KMS-11 (cell line): ENCODE measurements at regions not wholly inside any gene's neighbourhood (a gene's known extent, or its start where the extent isn't known, plus 50 kb on each side); places are given as distances from the start of the nearest gene placed in this dataset.

Source experiments
- H2AFZ ChIP-seq: fragments of 200-600 bp; sonication (generic); 2 replicates; pipeline ENCODE4 v1.6.1; 2016; ENCODE audit warnings: antibody characterized with exemption, mixed run types, low read depth
- H3K27ac ChIP-seq: fragments of 200-600 bp; sonication (generic); 2 replicates; pipeline ENCODE4 v1.6.1; 2016; ENCODE audit warnings: mild to moderate bottlenecking, mixed run types
- H3K27me3 ChIP-seq: fragments of 200-600 bp; sonication (generic); 2 replicates; pipeline ENCODE4 v1.6.1; 2017; ENCODE audit warnings: mild to moderate bottlenecking, low read depth, mixed run types, moderate library complexity; ENCODE audit not compliant: insufficient read depth
- H3K36me3 ChIP-seq: fragments of 200-600 bp; sonication (generic); 2 replicates; pipeline ENCODE4 v1.6.1; 2017; ENCODE audit warnings: mild to moderate bottlenecking, mixed run types; ENCODE audit not compliant: insufficient read depth
- H3K4me1 ChIP-seq: fragments of 200-600 bp; sonication (generic); 2 replicates; pipeline ENCODE4 v1.6.1; 2016; ENCODE audit warnings: mild to moderate bottlenecking, low read depth, mixed run types; ENCODE audit not compliant: poor library complexity, severe bottlenecking
- H3K4me2 ChIP-seq: fragments of 200-600 bp; sonication (generic); 2 replicates; pipeline ENCODE4 v1.7.0; 2016; ENCODE audit warnings: mild to moderate bottlenecking, mixed run types
- H3K4me3 ChIP-seq: fragments of 200-600 bp; sonication (generic); IDR thresholded peaks from 2 replicates; pipeline ENCODE4 v1.6.1; 2017; ENCODE audit warnings: low read depth, low read length, mixed read lengths; ENCODE audit not compliant: insufficient read depth
- H3K79me2 ChIP-seq: fragments of 200-600 bp; sonication (generic); 2 replicates; pipeline ENCODE4 v1.6.1; 2016; ENCODE audit warnings: low read depth, mixed run types; ENCODE audit not compliant: insufficient read depth
- H3K9ac ChIP-seq: fragments of 200-600 bp; sonication (generic); 2 replicates; pipeline ENCODE4 v1.6.1; 2016; ENCODE audit warnings: mild to moderate bottlenecking, mixed run types
- H4K20me1 ChIP-seq: fragments of 200-600 bp; sonication (generic); 2 replicates; pipeline ENCODE4 v1.6.1; 2016; ENCODE audit warnings: mild to moderate bottlenecking, mixed run types; ENCODE audit not compliant: insufficient read depth
- TF ChIP-seq, protein P1 (sequence below): fragments of 200-600 bp; sonication (generic); conservative IDR thresholded peaks from 2 replicates; pipeline ENCODE4 v1.6.1; 2017; ENCODE audit warnings: low read depth, mild to moderate bottlenecking, antibody characterized with exemption, low read length, moderate library complexity, mixed read lengths

DNA sequence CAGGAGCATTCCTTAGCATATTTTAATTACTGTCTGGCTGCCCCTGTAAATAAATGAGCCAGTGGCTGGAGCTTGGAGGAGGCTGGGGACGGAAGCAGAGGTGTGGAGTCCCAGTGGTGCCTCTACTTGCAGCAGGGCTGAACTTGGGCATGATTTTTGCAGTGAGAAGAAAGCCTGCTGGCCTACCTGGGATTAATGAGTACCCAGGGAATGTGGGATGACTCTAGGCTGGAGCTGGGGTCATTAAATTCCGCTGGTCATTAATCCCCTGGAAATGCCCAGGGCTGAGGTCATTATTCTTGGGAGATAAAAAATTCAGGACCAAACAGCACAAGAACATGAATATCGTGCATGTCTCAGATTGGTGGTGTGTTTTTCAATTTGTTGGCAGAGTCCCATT lies 753.3 kb downstream of the VRK1 start:
- Histone ChIP-seq H3K4me3 (no peak overlapping the region), H3K9ac (no peak overlapping the region), H3K79me2 (no peaks in the 10 kb centered on the region), H3K36me3 (no peaks in the 10 kb centered on the region), H3K4me2 (no peak overlapping the region), H2AFZ (no peak overlapping the region), H4K20me1 (no peaks in the 10 kb centered on the region), H3K27me3 (no peaks in the 10 kb centered on the region), H3K4me1 (no peaks in the 10 kb centered on the region), H3K27ac (no peak overlapping the region)
- TF ChIP-seq, protein P1, sequence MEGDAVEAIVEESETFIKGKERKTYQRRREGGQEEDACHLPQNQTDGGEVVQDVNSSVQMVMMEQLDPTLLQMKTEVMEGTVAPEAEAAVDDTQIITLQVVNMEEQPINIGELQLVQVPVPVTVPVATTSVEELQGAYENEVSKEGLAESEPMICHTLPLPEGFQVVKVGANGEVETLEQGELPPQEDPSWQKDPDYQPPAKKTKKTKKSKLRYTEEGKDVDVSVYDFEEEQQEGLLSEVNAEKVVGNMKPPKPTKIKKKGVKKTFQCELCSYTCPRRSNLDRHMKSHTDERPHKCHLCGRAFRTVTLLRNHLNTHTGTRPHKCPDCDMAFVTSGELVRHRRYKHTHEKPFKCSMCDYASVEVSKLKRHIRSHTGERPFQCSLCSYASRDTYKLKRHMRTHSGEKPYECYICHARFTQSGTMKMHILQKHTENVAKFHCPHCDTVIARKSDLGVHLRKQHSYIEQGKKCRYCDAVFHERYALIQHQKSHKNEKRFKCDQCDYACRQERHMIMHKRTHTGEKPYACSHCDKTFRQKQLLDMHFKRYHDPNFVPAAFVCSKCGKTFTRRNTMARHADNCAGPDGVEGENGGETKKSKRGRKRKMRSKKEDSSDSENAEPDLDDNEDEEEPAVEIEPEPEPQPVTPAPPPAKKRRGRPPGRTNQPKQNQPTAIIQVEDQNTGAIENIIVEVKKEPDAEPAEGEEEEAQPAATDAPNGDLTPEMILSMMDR: no peak

DNA sequence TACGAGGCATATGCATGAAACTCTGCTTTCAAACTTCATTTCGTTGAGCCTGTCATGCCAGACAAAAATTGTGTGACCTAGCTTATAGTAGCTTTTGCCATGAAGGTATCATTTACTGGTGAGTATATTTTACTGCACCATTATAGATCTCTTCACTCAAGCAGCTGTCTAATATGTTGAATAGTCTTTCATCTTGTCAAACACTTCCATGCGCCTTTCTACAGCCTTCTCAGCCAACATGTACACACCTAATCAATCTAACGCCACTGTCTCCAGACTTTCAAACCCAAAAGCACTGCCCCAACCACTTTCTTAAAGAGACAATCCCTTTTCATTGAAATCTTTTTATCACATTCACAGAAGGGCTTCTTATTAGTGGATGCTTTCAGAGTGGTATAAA lies 757.4 kb downstream of the VRK1 start:
- no peak overlapping the region for H2AFZ ChIP-seq
- no peak overlapping the region for H3K4me3 ChIP-seq
- no peak overlapping the region for H3K4me2 ChIP-seq
- no peak overlapping the region for H3K9ac ChIP-seq
- no peaks in the 10 kb centered on the region for H4K20me1 ChIP-seq
- H3K36me3 ChIP-seq: no peaks in the 10 kb centered on the region
- H3K4me1 ChIP-seq: no peaks in the 10 kb centered on the region
- no peaks in the 10 kb centered on the region for H3K79me2 ChIP-seq
- no peak overlapping the region for H3K27ac ChIP-seq
- H3K27me3 ChIP-seq: no peaks in the 10 kb centered on the region
- TF ChIP-seq, protein P1: no peak

DNA sequence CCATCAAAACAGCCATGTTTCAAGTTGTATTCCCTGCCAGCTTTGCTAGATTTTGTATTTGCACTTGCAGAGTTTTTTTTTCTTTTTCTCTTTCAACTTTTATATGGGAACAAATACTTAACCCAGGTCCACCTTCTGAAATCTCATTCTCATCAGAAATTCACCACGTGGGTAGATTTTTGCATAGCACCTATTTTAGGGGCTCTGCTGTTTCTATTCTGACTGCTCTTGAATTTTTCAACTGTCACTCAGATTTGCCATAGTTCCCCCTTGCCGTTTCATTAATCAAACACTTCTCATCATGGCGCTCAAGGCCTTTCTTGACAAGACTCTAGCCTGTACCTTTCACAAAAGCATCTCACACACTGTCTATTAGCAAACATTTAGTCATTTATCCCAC lies 767.2 kb downstream of the VRK1 start:
- Histone ChIP-seq H3K4me2 (no peak overlapping the region), H3K36me3 (no peaks in the 10 kb centered on the region), H4K20me1 (no peaks in the 10 kb centered on the region), H3K4me3 (no peak overlapping the region), H3K79me2 (no peaks in the 10 kb centered on the region), H3K4me1 (no peaks in the 10 kb centered on the region), H3K27ac (no peak overlapping the region), H3K27me3 (no peaks in the 10 kb centered on the region), H3K9ac (no peak overlapping the region), H2AFZ (no peak overlapping the region)
- TF ChIP-seq, protein P1: no peak

DNA sequence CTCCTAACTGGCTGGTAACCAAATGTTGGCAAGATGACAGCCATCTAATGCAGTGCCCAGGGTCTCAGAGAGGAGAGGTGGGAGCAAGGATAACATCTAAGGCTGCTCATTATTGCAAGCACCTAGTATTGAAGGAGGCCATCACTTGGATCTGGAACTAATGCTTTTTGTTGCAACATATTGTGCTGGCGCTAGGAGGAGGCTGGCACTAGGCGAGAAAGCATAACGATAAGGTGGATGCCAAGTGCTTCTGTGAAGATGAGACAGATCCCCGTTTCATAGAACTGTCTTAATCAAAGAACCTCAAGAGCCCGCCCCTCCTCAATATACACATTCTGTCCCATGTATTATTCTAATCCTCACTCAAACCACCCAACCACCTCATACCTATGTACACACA lies 774.0 kb downstream of the VRK1 start:
- Histone ChIP-seq H3K27me3 (no peaks in the 10 kb centered on the region), H4K20me1 (no peaks in the 10 kb centered on the region), H3K9ac (no peak overlapping the region), H3K4me1 (no peaks in the 10 kb centered on the region), H3K79me2 (no peaks in the 10 kb centered on the region), H3K27ac (no peak overlapping the region), H2AFZ (no peak overlapping the region), H3K4me3 (no peak overlapping the region), H3K4me2 (no peak overlapping the region), H3K36me3 (no peaks in the 10 kb centered on the region)
- TF ChIP-seq, protein P1: no peak
